GM19035 (cell line): ENCODE measurements at regions not wholly inside any gene's neighbourhood (a gene's known extent, or its start where the extent isn't known, plus 50 kb on each side); places are given as distances from the start of the nearest gene placed in this dataset.

ENCODE experiments used
- ATAC-seq: cut with Tn5 transposase; IDR thresholded peaks from one replicate; pipeline ENCODE4 v1.9.1; 2021; ENCODE audit not compliant: unreplicated experiment

GRCh38 chr1:244952940-244953339 lies 88.6 kb upstream of the HNRNPU start:
- peak; percentile 43 for ATAC-seq

DNA sequence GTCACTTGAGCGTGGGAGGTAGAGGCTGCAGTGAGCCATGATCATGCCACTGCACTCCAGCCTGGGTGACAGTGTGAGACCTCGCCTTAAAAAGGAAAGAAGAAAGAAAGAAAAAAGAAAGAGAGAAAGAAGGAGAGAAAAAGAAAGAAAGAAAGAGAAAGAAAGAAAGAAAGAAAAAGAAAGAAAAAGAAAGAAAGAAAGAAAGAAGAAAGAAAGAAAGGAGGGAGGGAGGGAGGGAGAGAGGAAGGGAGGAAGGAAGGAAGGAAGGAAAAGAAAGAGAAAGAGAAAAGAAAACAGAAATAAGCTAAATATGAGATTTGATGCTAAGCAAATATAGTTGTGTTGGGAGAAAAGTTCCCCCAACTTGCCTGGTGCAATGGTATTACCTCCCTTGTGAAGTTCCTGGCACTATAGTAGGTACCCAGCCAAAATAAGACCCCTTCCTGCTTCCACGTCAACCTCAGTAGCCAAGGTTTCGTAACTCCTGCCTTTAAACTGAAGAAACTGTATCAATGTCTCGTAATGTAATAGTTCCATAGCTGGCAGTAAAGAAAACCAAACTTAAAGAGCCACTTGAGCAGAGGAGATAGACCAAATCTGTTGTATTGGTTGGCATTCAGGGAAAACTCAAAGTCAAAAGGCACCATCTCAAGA lies 88.1 kb upstream of the HNRNPU start:
- ATAC-seq: no peak

DNA sequence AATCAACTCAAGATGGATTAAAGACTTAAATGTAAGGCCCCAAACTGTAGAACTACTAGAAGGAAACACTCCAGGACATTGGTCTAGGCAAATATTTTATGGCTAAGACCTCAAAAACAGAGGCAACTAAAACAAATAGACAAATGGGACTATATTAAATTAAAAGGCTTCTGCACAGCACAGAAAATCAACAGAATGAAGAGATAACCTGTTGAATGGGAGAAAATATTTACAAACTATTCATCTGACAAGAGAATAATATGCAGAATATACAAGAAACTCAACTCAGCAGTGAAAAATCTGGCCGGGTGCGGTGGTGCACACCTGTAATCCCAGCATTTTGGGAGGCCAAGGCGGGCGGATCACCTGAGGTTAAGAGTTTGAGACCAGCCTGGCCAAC lies 84.1 kb upstream of the HNRNPU start:
- ATAC-seq: no peak

GRCh38 chr1:244945109-244945671 lies 80.8 kb upstream of the HNRNPU start:
- peak; percentile 78 for ATAC-seq

GRCh38 chr1:244941121-244941520 lies 76.8 kb upstream of the HNRNPU start:
- ATAC-seq: peak; percentile 76

DNA sequence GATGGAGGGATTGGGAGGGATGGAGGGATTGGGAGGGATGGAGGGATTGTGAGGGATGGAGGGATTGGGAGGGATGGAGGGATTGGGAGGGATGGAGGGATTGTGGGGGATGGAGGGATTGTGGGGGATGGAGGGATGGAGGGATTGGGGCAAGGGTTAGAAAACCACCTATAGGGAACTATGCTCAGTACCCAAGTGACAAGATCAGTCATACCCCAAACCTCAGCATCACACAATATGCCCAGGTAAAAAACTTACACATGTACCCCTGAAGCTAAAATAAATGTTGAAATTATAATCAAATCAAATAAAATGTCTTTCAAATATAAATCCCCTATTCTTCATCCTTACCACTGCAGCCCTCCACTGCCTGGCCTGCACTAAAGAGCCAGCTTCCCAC lies 72.8 kb upstream of the HNRNPU start:
- no peak for ATAC-seq

- peak; percentile 52 for ATAC-seq
Measured at GRCh38 chr1:244920911-244921761, 56.8 kb upstream of the HNRNPU start.

- no peak for ATAC-seq
Measured at GRCh38 chr1:244919320-244920282, 55.3 kb upstream of the HNRNPU start.

GRCh38 chr1:244918421-244919319 lies 54.3 kb upstream of the HNRNPU start:
- peak; percentile 49 for ATAC-seq

DNA sequence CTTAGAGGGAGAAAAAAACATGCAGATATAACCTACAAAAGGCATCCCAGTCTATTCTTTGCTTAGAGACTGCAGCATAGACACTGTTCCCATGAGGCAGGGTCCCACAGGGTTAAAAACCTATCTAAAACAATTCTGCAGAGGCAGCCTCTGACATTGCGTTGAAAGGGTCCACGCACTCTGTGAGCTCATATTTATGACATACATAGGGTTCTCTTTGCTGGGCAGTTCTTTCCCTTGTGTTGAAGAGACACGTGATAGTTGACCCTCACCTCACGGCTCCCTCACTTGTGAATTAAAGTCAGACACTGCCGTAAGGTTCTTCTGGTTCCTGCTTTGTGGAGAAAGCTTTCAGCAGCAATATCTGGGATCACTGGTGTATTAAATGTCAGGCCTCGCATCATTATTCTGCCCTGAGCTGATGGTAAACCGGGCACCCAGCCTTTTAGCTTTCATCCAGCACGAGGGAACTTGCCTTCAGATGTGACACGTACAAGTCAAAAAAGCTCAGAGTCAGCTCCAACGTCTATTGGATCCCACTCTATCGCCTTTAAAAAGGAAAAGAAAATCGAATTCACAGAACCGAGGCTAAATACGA lies 52.8 kb upstream of the HNRNPU start:
- no peak for ATAC-seq

DNA sequence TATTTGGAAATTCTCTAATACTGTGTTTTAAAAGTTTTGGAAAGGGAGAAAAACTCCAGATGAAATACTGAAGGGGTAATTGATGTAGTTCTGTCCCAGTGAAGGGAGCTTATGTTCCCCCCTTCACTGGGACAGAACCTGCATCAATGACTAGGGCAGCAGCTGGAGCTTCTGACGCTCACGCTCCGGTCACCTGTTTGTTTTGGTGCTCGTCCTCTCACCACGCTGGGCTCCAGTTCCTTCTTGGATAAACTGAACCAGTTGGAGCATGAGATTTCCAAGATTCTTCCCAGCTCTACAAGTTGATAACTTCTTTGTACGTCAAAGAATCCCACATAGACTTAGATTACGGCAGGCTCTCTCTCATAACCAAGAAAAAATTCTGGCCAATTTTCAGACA lies 51.4 kb upstream of the HNRNPU start:
- no peak for ATAC-seq

- no peak for ATAC-seq
Measured at GRCh38 chr1:244914761-244915160, 50.4 kb upstream of the HNRNPU start.
